ENCODE measurements at regions not wholly inside any gene's neighbourhood (a gene's known extent, or its start where the extent isn't known, plus 50 kb on each side); places are given as distances from the start of the nearest gene placed in this dataset.

GRCh38 chr4:41339812-41340809, 83.4 kb downstream of the UCHL1 start:
- H3K36me3 ChIP-seq = no peaks in the 10 kb centered on the region
- H3K27ac ChIP-seq = no peak overlapping the region
- no peaks in the 10 kb centered on the region for H3K9me3 ChIP-seq
- TF ChIP-seq POLR2AphosphoS5 (IDR thresholded peaks at IDR 0.05; ENCODE audit: insufficient read depth in 1 of 2, low read depth in 1 of 2) = no peak
- no peak for TF ChIP-seq POLR2A (IDR thresholded peaks at IDR 0.05)
- no peak for TF ChIP-seq CTCF (IDR thresholded peaks at IDR 0.05)
- no peaks in the 10 kb centered on the region for H3K27me3 ChIP-seq
- no peak for DNase-seq (ENCODE audit: extremely low spot score in 2 of 2)
- H3K4me1 ChIP-seq = no peaks in the 10 kb centered on the region
- H3K4me3 ChIP-seq = no peak overlapping the region
- intact Hi-C loops (cut with DNase I) = no loop called here

- no peaks in the 10 kb centered on the region for H3K9me3 ChIP-seq
- TF ChIP-seq POLR2A (IDR thresholded peaks at IDR 0.05) (no peak), POLR2AphosphoS5 (IDR thresholded peaks at IDR 0.05; ENCODE audit: insufficient read depth in 1 of 2, low read depth in 1 of 2) (no peak), CTCF (IDR thresholded peaks at IDR 0.05) (no peak)
- H3K4me1 ChIP-seq = no peaks in the 10 kb centered on the region
- intact Hi-C loops (cut with DNase I) = no loop called here
- no peaks in the 10 kb centered on the region for H3K36me3 ChIP-seq
- no peaks in the 10 kb centered on the region for H3K27me3 ChIP-seq
- DNase-seq (ENCODE audit: extremely low spot score in 2 of 2) = no peak
- no peak overlapping the region for H3K4me3 ChIP-seq
- H3K27ac ChIP-seq = no peak overlapping the region
Measured at GRCh38 chr4:41346306-41347061, 89.8 kb downstream of the UCHL1 start.

- Histone ChIP-seq H3K9me3 (no peaks in the 10 kb centered on the region), H3K27me3 (no peaks in the 10 kb centered on the region)
- intact Hi-C loops (cut with DNase I) = no loop called here
Measured at GRCh38 chr4:41349021-41349420, 92.3 kb downstream of the UCHL1 start.

GRCh38 chr4:41358647-41359421, 102.1 kb downstream of the UCHL1 start:
- Histone ChIP-seq H3K9me3 (no peaks in the 10 kb centered on the region), H3K27ac (no peak overlapping the region), H3K4me3 (no peak overlapping the region), H3K27me3 (no peaks in the 10 kb centered on the region), H3K36me3 (no peaks in the 10 kb centered on the region), H3K4me1 (peaks cover 29% of the 10 kb centered on the region)
- TF ChIP-seq POLR2A (IDR thresholded peaks at IDR 0.05) (no peak), CTCF (IDR thresholded peaks at IDR 0.05) (no peak), POLR2AphosphoS5 (IDR thresholded peaks at IDR 0.05; ENCODE audit: insufficient read depth in 1 of 2, low read depth in 1 of 2) (no peak)
- intact Hi-C loops (cut with DNase I) = no loop called here
- no peak for DNase-seq (ENCODE audit: extremely low spot score in 2 of 2)

More at GRCh38 chr4:41349021-41349420, 92.3 kb downstream of the UCHL1 start:
- TF ChIP-seq CTCF (IDR thresholded peaks at IDR 0.05) = no peak
- TF ChIP-seq POLR2A (IDR thresholded peaks at IDR 0.05) = no peak
- TF ChIP-seq POLR2AphosphoS5 (IDR thresholded peaks at IDR 0.05; ENCODE audit: insufficient read depth in 1 of 2, low read depth in 1 of 2) = no peak
- no peak overlapping the region for H3K27ac ChIP-seq
- H3K36me3 ChIP-seq = no peaks in the 10 kb centered on the region
- no peak overlapping the region for H3K4me3 ChIP-seq
- no peaks in the 10 kb centered on the region for H3K4me1 ChIP-seq
- DNase-seq (ENCODE audit: extremely low spot score in 2 of 2) = no peak

All from vagina (tissue), 2 donors.